Right renal pelvis (tissue), 4 donors: ENCODE measurements at regions not wholly inside any gene's neighbourhood (a gene's known extent, or its start where the extent isn't known, plus 50 kb on each side); places are given as distances from the start of the nearest gene placed in this dataset.

Experiments used
- DNase-seq, 4 donors: peaks; one replicate each; pipeline ENCODE4 v3.0.0-alpha.2; 2013; ENCODE audit warnings: low read depth in 4 of 4, low spot score in 3 of 4, missing footprints in 1 of 4

DNA sequence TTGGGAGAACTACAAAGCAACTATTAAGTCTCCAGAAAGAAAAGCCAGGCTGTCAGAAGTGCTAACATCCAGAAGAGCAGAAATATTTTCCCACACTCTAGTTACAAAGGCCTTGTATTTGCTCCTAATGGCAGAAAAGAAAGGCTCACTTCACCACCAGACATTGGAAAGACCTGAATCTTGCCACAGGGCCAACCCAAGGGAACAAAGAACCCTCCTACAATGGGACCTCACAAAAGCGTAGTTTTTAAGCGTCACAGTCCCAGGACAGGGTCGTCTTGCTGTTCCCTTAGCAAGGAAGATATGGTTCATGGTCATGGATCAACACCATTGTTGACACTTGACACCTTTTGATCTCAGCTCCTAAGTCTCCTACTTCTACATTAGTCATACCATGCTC is 119.1 kb downstream of the RPS29 start:
- DNase-seq: no peak

DNA sequence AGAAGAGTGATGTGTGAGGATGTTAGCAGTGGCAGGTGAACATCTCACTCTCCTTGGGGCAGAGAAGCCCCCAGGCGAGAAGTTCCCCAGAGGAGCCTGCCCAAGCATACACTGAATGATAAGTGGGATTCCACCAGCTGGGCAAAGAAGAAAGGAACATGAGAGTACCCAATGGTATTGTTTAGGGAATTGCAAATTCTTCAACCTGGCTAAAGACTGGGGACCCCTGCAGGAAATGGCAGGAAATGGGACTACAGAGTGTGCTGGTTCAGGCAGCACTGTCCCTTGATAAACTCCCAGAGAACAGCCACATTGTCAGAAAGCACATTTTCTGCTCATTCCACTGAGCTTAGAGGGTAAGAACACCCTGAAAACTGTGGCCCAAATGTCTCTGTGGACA is 121.3 kb downstream of the RPS29 start:
- DNase-seq: no peak

DNA sequence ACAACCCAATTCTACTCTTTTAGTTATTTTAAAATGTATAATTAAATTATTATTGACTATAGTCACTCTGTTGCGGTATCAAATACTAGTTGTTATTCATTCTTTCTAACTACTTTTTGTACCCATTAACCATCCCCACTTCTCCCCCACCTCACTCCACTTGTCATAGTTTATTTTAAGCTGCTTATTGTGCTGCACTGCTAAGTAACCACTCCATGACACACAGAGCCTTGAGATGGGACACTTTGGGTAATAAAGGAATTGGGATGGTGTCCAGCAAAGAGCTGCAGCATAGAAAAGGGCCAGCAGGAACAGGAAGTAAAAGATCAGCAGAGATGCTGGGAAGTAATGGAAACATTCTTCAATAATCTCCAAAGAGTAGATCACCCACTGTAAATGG is 123.0 kb downstream of the RPS29 start:
- DNase-seq: no peak

DNA sequence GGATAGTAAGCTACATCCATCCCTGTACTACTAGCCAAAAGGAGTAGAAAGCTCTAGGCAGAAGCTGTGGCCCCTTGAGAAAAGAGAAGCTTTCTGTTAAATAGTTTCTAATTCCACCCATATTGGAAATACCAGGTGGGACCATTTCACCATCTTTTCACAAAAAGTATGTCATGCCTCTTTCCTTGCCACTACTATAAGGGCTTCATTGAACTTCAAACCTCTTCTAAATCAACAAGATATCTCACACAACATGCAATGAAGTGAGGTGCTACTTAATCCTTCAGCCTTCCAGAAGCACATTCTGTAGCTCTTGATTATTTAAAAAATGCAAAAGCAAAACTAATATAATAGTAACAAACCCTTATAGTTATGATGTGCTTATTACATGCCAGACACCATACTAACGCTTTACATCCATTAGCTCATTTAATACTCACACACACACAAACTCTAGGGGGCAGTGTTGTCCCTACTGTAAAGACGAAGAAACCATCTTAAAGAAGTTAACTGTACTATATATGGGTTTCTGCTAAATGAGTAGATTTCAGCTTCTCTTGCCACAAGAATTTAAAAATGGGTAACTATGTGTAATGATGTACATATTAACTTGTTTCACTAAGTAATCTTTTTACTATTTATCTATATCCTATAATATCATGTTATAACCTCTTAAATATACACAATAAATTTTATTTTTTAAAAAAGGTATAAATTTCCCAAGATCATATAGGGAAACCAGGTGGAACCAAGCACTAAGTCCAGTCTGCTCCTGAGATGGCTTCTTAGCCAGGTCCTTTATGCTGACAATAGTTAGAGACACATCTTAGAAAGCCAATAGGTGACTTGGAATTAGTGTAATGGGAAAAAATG is 124.4 kb downstream of the RPS29 start:
- peak; percentile 44 to 51 (median 48) for DNase-seq

DNA sequence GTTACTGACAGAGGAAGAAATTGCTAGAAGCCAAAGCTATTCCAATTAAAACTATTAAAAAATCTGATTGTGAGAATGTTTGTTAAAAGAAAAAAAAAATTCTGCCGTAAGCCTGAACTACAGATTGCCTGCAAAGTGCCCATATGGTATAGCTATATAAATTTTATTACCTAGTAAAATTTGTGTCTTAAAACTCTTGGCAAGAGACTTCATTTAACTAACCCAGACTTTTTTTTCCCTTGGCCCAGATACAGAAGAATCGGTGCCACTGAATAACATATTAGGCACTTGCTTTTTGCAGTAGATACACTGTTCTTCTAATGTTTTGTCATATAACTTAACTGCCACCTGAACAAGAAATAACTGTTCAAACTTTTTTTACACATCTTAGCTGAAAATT is 125.5 kb downstream of the RPS29 start:
- DNase-seq: no peak

DNA sequence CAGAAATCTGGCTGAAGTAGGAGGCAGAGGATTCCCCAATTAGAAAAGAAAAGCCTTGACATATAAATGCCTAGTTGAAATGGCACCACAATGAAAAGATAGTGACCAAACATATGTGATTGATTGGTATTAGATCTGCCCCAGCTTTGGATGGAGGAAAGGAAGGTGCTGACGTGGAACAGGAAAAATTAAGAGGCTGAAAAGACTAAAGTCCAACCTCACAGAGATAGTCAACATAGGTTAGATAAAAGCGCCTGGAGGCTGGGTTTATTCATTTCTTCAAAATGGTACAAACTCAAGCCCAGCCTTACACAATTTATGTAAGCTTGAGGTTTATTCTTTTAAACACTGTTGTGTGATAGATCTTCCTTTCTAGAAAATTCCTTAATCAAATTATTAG is 129.6 kb downstream of the RPS29 start:
- DNase-seq: no peak

DNA sequence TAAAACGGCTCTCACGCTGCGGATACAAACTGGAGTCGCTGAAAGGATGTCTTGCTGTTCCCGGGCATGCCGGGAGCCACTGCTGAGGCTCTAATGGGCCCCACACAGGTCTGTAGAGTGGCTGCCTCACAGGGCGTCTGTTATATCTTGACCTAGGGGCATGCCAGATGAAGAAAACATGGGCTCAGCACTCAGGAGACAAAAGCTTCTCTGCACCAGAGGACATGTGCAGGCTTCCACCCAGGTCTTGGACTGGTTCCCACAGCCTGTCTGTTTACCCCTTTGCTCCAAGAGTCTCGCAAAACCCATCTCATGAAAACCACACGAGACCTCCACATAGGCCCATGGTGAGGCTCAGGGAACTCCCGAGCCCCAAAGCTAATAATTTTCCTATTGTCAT is 134.2 kb downstream of the RPS29 start:
- no peak for DNase-seq

DNA sequence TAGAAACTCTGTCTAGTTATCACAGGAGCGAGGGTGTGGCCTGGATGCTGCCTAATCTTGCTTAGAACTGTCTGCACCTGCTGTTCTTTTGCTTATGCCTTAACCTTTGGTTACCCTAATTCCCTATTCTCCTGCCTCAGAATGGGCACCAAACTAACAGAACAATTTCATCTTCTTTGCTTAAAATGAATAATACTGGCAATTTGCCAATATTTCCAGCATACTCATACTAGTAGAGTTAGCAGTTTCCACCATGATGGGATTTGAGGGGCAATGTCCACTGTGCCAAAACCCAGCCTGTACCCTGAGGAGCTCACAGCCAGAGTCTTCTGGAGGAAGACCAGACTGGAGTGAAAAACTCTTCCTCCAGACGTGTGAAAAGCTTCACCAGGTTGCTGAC is 136.4 kb downstream of the RPS29 start:
- DNase-seq: no peak

DNA sequence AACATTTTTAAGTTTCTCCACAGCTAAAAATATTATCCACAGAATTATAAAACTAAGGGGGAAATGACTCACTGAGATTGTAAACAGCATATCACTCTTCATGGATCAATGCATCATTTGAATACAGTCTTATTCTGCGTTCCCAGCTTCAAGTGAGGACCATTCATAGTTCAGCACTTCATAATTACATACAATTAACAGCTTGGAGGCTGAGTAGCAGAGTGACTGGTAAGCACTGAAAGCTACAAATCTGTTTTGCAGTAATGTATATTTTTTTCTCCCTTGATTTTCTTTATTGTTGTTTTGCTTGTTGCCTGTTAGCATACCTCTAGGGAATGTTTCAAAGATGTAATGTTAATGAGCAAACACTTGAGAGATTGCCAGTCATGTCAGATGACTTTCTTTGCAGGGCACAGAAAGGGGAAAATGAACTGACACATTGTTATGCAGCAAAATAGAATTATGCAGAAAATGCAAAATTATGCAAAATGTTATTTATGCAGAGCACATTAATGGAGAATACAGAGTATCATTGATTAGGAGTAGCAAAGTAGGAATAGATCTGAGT is 138.6 kb downstream of the RPS29 start:
- DNase-seq: no peak

DNA sequence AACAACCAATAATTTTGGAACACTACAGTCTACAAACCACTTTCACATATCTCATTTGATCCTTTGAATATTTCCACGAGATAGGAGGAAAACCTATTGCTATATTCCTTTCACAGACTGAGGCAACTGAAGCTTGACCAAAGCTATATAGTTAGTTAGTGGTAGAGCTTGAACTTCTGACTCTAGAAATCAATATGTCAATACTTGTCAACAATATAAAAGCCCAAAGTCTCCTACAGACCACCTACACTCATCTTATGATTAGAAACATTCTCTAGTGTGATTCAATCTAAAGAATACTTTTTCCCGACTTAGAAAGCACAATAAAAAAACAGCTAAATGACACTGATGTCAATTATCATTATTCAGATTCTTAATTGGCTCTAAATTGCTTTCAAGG is 139.4 kb downstream of the RPS29 start:
- no peak for DNase-seq

DNA sequence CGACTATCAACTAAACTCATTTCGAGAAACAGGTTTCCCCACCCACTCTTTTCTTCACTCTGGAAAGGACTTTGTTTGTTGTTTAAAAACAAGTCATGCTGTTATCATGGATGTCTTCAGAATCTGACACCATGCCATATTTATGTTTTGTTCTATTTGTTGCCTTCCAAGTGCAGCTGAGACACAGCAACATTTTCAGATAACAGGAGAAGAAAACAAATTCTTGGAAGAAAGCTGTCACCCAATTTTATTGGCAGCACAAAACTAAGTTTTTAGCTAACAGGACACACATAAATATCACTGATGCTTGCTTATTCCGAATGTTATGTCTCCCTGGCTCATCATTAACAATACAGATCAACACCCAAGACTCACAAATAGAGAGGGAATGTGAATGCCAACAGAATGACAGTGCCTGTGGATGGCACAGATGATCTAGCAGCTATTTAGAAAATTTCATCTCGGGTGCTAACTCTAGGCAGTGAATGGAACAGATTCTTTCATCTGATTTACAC is 147.9 kb downstream of the RPS29 start:
- DNase-seq: no peak

DNA sequence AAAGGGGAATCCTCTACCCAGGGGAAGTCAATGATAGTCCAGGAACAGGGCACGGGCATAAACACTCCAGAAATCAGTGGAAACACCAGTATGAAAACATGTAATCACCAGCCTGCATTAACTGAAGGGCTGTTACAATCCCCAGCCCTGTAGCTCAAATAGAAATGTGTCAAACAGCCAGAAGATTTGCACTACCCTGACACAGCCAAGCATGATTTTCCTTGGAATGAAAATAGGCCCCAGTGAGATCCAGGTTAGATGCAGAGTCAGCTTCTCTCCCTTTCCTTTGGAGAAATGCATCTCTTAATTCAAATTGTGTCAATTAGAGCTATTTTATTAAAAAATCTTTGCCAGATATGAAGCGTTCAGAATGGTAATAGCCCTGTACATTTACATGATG is 158.1 kb downstream of the RPS29 start:
- DNase-seq: no peak

DNA sequence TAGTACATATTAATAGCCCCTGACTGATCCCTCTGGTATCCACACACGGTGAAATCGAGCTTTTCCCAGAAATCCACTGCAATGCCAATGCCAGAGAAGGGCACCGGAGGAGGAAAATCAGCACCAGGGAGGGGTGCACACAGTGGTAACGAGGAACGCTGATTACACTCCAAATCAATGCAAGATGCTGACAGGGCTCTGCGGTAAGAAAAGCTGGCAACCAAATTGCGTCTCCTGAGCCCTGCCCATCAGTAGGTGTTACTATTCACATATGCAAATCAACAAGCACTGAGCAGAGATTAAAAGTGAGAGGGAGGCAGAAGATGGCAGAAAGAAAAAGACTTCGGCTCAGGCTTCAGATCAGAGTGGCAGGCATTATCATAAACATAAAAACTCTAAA is 159.1 kb downstream of the RPS29 start:
- DNase-seq: no peak

DNA sequence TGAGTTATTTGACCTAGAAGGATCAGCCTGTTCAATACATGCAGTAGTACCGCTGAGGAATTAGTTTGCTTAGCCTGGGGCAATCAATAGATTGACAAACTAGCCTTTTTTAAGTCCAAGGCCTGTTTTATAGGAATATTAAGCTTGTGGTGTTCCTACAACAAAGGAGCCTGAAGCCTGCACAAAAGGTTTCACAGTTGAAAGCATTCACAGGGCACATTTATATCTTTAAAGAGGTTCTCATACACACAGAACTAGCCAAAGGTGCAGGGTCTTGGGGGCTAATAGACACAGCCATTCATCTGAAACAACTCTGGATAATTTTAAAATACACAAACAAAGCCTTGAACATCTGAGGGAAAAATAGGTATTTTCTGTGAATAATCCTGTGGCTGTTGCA is 160.3 kb downstream of the RPS29 start:
- no peak for DNase-seq

DNA sequence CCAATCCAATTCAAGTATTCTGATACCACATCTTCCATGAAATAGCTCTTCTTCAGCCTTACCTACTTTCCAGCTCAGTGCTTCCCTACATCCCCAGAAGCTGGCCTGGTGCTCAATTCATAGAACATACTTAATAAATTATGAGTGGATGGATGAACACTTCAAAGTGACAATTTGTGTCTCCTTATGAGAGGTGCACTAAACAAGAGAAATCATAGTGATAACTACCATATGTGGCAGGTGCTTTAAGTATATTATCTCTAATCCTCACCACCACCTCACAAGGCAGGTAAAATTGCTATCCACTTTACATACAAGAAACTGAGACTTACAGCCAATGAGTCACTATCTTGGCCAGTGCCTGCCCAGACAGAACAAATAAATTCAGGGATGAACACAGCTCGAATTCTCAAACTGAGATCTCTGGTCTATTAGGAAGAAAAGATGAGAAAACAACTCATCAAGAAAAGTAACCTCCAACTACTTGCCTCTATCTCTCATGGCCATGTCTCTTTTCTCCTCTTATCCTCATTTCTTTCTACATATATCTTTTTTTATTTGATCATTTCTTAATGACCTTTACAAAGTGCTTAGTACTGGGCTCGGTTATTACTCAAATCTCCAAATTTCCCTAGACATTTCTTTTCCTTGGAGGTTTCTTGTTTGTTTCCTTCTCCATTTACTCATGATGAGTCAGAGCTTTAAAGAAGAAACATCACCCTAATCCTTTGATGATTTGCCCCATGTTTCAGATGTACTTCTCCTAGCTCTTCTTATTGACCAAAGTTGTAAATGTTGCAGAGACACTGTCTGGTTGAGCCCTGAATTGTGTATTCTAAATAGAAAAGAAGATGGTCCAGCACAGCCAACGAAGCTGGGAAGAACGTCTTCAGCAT is 161.5 kb downstream of the RPS29 start:
- DNase-seq: no peak

DNA sequence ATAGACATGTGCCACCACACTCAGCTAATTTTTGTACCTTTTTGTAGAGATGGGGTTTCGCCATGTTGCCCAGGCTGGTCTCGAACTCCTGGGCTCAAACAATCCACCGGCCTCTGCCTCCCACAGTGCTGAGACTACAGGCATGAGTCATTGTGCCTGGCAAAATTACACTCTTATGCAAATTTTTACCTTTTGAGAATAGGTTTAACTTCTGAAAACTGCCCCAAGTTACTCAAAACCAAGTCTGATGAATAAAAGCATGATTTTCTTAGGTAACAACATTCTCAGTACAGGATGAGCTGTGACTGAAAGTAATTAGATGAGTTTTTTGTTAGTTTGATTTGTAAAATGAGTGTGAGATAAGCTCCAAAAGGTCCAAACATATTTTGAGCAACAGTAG is 166.0 kb downstream of the RPS29 start:
- no peak for DNase-seq

DNA sequence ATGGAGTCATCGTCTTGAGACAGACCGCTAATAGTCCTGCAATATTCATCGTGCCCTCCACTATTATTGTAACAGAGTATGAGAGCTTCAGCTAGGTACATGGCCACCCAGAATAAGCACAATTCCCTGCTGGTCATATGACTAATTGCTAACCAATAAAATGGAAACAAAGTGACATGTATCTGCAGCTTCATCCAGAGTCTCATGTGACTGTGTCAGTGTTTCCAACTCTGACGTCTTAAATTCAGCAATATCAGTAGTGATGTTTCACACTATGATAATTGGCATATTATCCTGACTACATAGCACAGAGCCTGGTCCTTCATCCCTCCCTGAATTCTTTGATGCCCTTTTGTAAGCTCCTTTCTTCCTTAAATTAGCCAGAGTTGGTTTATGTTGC is 167.4 kb downstream of the RPS29 start:
- no peak for DNase-seq

DNA sequence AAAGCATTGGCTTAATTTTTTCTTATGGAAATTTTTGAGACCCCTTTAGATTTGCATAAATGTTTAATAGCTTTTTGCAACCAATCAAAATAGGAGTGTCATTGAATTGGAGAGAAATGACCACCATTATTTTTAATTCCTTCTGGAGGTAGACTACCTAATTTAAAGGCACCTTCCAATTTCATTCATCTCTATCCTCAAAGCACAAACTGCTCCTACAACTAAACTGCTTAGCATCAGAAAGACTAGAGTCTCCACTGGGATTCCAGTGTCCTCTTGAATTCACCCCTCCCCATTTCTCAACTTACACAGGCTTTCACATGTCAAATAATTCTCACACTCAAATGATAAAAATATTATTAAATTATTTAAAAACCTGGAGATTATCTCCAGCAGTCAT is 168.4 kb downstream of the RPS29 start:
- DNase-seq: no peak

DNA sequence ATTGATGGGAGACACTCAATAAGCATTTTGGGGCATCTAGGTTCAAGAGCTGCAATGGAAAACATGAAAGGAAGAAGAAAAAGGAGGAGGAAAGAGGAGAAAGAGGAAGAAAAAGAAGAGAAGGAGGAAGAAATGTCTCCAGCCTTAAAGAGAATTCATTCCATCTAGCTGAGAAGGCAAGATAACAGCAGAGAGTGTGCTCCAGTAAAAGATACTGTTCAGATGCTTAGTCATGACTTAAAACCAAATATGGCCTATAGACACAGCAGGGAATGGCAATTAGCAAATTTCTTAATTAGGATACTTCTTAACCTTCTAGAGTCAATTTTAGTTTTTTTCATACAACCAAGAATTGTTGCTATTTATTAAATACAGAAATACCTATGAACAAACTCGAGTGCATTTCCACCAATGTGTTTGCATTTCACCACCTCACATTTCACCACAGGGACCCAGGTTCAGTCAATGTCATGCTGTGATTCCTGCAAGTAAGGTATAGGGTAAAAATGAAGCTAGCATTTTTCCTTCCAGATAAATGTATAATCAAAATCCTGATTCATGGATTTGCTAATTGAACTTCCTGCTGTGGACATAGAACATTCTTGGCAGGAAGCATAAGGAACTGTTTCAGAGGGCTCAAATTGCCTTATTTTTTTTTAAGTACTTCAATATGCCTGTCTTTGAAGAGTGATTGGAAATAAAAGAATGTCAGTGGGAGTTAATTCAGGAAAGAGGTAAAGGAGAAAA is 177.8 kb downstream of the RPS29 start:
- no peak for DNase-seq

DNA sequence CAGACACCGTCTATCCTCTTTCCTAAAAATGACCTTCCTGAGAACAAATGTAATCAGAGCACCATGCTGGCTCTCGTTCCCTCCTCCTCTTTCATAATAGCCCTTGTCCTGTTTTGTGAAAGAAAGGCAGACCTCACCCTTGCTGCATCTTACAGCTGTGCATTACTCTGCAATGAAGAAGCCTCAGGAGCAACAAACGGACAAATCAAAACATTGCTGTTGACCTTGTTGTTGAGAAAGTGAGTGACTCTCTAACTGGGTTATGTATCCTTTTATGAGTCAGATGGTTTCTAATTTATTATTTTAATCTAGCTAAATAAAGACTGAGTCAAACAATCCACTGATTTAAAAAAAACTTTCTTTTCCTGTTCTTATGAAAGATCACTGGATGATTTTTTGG is 180.9 kb downstream of the RPS29 start:
- DNase-seq: no peak

DNA sequence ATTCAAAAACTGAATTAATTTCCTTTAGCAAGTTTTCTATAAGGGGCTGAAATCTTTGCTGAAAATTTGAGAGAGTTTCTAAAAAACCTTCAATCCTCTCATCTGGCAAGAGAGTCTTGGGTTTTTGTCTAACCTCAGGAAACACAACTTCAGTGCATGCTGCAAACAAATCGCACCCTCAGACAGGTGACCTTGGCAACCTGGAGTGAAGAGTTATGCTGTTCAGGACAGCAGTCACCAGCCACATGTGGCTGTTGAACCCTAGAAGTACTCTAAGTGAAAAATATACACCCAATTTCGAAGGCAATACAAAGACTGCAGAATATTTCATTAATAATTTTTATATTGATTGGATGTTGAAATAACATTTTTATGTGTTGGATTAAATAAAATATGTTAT is 184.8 kb downstream of the RPS29 start:
- DNase-seq: no peak
